HG02973 (cell line): ENCODE measurements at regions not wholly inside any gene's neighbourhood (a gene's known extent, or its start where the extent isn't known, plus 50 kb on each side); places are given as distances from the start of the nearest gene placed in this dataset.
"Not testable (repeated sequence)": the region's sequence is repeated elsewhere in the genome, so short reads cannot be mapped to it uniquely, and the experiment has no call there.

Experiments used
- ATAC-seq: cut with Tn5 transposase; IDR thresholded peaks from one replicate; pipeline ENCODE4 v1.9.1; 2021; ENCODE audit warnings: moderate library complexity; ENCODE audit not compliant: unreplicated experiment

GRCh38 chr4:128758314-128758922 is 51.1 kb upstream of the JADE1 start:
- ATAC-seq = no peak

GRCh38 chr4:128757712-128758111 is 51.8 kb upstream of the JADE1 start:
- ATAC-seq = no peak

GRCh38 chr4:128751354-128751753 is 58.1 kb upstream of the JADE1 start:
- ATAC-seq = no peak

GRCh38 chr4:128741748-128742147 is 67.8 kb upstream of the JADE1 start:
- ATAC-seq = not testable (repeated sequence)

GRCh38 chr4:128737098-128737513 is 72.4 kb upstream of the JADE1 start:
- ATAC-seq = no peak

GRCh38 chr4:128735714-128736113 is 73.8 kb upstream of the JADE1 start:
- ATAC-seq = no peak

- no peak for ATAC-seq
These were observed 81.3 kb upstream of the JADE1 start for GRCh38 chr4:128728190-128728589.

- ATAC-seq = no peak
These were observed 81.8 kb upstream of the JADE1 start for GRCh38 chr4:128727658-128728057.

- no peak for ATAC-seq
These were observed 84.0 kb upstream of the JADE1 start for GRCh38 chr4:128725405-128726055.

- ATAC-seq = no peak
These were observed 86.6 kb upstream of the JADE1 start for GRCh38 chr4:128722911-128723310.

- ATAC-seq = no peak
These were observed 87.6 kb upstream of the JADE1 start for GRCh38 chr4:128721896-128722295.

- no peak for ATAC-seq
These were observed 89.2 kb upstream of the JADE1 start for GRCh38 chr4:128720270-128720669.

- ATAC-seq = no peak
These were observed 90.7 kb upstream of the JADE1 start for GRCh38 chr4:128718768-128719167.

GRCh38 chr4:128716338-128716737 is 93.2 kb upstream of the JADE1 start:
- ATAC-seq = no peak

GRCh38 chr4:128715616-128716015 is 93.9 kb upstream of the JADE1 start:
- no peak for ATAC-seq

GRCh38 chr4:128711361-128711760 is 98.1 kb upstream of the JADE1 start:
- ATAC-seq = no peak

GRCh38 chr4:128709268-128709667 is 100.2 kb upstream of the JADE1 start:
- no peak for ATAC-seq

GRCh38 chr4:128707864-128708263 is 101.6 kb upstream of the JADE1 start:
- ATAC-seq = no peak

GRCh38 chr4:128703948-128704347 is 105.6 kb upstream of the JADE1 start:
- no peak for ATAC-seq

GRCh38 chr4:128700659-128701350 is 108.7 kb upstream of the JADE1 start:
- no peak for ATAC-seq

- no peak for ATAC-seq
These were observed 111.1 kb upstream of the JADE1 start for GRCh38 chr4:128698386-128698785.

GRCh38 chr4:128697323-128697722 is 112.2 kb upstream of the JADE1 start:
- no peak for ATAC-seq
